GM06990 (cell line): ENCODE measurements at regions not wholly inside any gene's neighbourhood (a gene's known extent, or its start where the extent isn't known, plus 50 kb on each side); places are given as distances from the start of the nearest gene placed in this dataset.

Experiments
- DNase-seq: peaks from one replicate; pipeline ENCODE4 v3.0.0-alpha.2; 2011; ENCODE audit not compliant: insufficient read length; ENCODE audit errors: extremely low read depth
- H3K27me3 ChIP-seq: replicated peaks from 2 replicates; pipeline ENCODE4 v1.6.0; 2011; ENCODE audit warnings: low read length; ENCODE audit not compliant: control insufficient read depth, insufficient read depth
- H3K36me3 ChIP-seq: 2 replicates; pipeline ENCODE4 v1.5.1; 2011; ENCODE audit warnings: low read length; ENCODE audit not compliant: control insufficient read depth, insufficient read depth
- H3K4me3 ChIP-seq: replicated peaks from 2 replicates; pipeline ENCODE4 v1.5.1; 2011; ENCODE audit warnings: low read depth, mild to moderate bottlenecking, control low read depth, low read length
- CTCF ChIP-seq: IDR thresholded peaks from 2 replicates; pipeline ENCODE4 v1.5.1; 2011; ENCODE audit warnings: low read length, control low read depth, mild to moderate bottlenecking, inconsistent platforms; ENCODE audit not compliant: insufficient read depth, poor library complexity, severe bottlenecking

- H3K4me3 ChIP-seq = no peak overlapping the region
- no peaks in the 10 kb centered on the region for H3K36me3 ChIP-seq
- H3K27me3 ChIP-seq = no peaks in the 10 kb centered on the region; the same call in none of the 2 replicates
- DNase-seq = no peak
- TF ChIP-seq CTCF = no peak
Observed at GRCh38 chr17:73729101-73729500, 84.9 kb upstream of the SDK2 start.

- no peak overlapping the region for H3K4me3 ChIP-seq
- no peak for DNase-seq
- no peaks in the 10 kb centered on the region; the same call in none of the 2 replicates for H3K27me3 ChIP-seq
- TF ChIP-seq CTCF = no peak
- no peaks in the 10 kb centered on the region for H3K36me3 ChIP-seq
Observed at GRCh38 chr17:73731733-73732132, 87.5 kb upstream of the SDK2 start.

GRCh38 chr17:73733517-73733916, 89.3 kb upstream of the SDK2 start:
- DNase-seq = no peak
- no peaks in the 10 kb centered on the region for H3K36me3 ChIP-seq
- no peaks in the 10 kb centered on the region; the same call in none of the 2 replicates for H3K27me3 ChIP-seq
- no peak for TF ChIP-seq CTCF
- no peak overlapping the region for H3K4me3 ChIP-seq

GRCh38 chr17:73735245-73735644, 91.0 kb upstream of the SDK2 start:
- Histone ChIP-seq H3K36me3 (no peaks in the 10 kb centered on the region), H3K27me3 (no peaks in the 10 kb centered on the region; the same call in none of the 2 replicates), H3K4me3 (no peak overlapping the region)
- DNase-seq = no peak
- no peak for TF ChIP-seq CTCF

GRCh38 chr17:73738751-73739575, 94.7 kb upstream of the SDK2 start:
- Histone ChIP-seq H3K36me3 (no peaks in the 10 kb centered on the region), H3K4me3 (no peak overlapping the region), H3K27me3 (peaks cover 2% of the 10 kb centered on the region)
- DNase-seq = no peak
- TF ChIP-seq CTCF = no peak

- TF ChIP-seq CTCF = no peak
- DNase-seq = no peak
- Histone ChIP-seq H3K27me3 (peaks cover 2% of the 10 kb centered on the region), H3K36me3 (no peaks in the 10 kb centered on the region), H3K4me3 (no peak overlapping the region)
Observed at GRCh38 chr17:73740370-73740769, 96.1 kb upstream of the SDK2 start.
